SHP77 treated with DMSO at 0.1 percent for 48 hours (cell line): ENCODE measurements at regions not wholly inside any gene's neighbourhood (a gene's known extent, or its start where the extent isn't known, plus 50 kb on each side); places are given as distances from the start of the nearest gene placed in this dataset.
"Not testable (repeated sequence)": the region's sequence is repeated elsewhere in the genome, so short reads cannot be mapped to it uniquely, and the experiment has no call there.

ENCODE experiments used
- DNase-seq: peaks from one replicate; lab custom pipeline; 2025; lab: John Stamatoyannopoulos, UW

DNA sequence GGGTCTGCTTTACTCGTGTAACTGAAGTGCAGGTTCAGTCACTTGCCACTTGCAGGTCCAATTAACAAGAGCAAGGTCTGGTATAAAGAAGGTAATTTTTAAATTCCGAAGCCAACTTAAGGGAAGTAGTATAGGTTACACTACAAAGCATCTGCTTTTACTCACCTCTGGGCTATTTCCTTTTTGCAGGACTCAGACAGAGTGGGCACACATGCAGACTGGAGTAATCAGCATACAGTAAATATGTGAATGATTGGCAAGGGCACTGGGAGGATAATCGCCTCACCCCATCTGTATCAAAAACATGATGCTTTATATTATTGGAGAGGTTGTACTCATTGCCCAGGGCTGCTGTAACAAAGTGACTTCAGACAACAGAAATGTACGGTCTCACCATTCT, 160.1 kb upstream of the CDH5 start:
- no peak for DNase-seq

DNA sequence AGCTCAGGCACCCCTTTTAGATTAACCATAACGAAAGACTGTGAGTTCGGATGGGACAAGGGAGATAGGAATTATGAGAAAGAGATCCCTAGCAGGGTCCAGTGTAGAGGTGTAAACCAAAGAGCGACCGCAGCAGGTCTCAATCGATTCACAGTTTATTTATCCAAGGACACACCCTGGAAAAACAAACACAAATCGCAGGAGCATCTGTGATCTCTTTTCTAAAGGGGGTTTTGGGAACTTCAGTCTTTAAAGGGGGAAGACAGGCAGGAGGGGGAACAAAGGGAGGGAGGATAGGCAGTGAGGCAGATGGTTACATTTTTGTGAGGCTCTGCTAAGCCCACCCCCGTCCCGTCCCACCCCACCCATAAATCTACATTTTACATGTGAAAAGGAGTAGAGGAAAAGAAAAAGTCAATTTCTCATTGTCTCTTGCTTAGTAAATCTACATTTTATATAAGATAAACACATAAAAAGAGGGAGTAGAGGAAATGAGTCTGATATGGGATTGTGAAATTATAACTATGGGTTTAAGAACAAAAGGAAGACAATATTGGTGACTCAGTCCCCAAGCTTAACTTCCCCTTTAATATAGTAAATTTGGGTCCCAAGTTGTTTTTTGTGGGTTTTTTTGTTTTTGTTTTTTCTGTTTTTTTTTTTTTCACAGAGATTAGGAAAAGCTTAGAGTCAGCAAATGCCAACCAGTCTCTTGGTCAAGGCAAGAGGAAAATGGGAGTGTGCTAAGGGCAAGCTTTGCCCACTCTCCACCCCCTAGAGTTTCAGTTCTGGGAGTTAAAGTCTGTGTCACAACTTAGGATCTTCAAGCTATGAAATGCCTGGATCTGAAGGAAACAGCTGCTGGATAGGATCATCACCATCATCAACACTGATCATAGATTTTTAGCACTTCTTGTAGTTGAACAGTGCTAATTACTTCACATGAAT, 160.9 kb upstream of the CDH5 start:
- DNase-seq: no peak

DNA sequence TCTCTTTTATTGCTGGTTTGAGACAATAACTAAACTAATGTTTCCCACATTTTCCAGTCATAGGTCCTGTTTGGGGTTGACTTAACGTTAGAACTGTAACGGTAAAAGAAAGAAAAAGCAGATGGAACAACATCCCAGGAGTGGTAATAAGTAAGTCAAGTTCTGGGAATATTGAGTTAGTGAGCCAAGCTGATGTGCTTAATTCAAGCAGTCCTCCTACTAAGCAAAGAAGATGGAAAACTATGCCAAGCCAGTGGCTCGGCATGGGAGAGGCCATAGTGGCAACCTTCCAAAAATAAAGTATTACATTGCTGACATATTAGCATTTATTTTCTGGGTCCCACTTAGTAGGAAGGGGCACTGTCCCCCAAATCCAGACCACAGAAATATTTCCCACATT, 161.7 kb upstream of the CDH5 start:
- no peak for DNase-seq

DNA sequence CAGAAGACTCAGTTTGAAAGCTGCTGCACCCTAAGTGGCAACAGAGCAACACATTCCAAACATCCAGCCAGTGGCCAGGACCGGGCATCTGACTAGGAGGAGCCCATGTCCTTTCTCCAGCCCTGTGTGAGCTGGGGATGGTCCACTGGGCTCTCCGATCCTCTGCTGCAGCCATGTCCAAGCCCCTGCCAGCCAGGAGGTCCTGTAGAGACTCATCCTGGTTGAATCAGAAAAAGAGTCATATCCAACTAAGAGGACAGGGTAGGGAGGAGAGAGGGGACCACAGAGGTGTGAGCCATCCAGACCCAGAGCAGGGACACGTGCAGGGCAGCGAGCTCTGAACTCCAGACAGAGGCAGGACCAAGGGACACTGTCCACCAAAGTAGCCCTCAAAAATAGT, 163.0 kb upstream of the CDH5 start:
- DNase-seq: no peak

DNA sequence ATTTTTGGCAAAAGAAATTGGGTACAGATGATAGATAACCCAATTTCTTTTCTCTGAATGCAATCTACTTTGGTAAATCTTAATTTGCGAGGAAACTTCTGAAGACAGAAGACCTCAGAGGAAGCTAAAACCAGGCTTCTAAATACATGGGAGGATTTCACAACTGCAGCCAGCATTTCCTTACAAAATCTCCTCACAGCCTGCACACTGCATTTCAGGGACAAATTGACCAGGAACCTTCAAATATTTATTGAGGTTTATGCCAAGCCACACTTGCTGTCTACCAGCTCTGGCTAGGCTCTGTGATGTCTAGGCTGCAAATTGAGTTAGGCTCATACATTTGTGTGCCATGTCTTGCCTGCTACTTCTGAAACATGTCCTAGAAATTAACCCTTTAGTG, 167.3 kb upstream of the CDH5 start:
- no peak for DNase-seq

DNA sequence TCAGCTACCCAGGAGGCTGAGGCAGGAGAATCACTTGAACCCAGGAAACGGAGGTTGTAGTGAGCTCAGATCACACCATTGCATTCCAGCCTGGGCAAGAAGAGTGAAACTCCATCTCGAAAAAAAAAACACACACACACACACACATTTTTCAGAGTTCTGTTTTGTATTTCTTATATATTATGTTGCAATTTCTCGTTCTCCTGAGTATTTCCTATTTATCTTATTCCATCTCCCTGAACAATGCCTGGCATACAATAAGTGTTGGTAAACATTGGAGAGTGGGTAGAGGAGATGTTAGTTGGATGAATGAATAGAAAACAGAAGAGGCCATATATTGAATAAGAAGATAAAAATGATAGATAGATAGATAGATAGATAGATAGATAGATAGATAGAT, 167.8 kb upstream of the CDH5 start:
- DNase-seq: no peak

DNA sequence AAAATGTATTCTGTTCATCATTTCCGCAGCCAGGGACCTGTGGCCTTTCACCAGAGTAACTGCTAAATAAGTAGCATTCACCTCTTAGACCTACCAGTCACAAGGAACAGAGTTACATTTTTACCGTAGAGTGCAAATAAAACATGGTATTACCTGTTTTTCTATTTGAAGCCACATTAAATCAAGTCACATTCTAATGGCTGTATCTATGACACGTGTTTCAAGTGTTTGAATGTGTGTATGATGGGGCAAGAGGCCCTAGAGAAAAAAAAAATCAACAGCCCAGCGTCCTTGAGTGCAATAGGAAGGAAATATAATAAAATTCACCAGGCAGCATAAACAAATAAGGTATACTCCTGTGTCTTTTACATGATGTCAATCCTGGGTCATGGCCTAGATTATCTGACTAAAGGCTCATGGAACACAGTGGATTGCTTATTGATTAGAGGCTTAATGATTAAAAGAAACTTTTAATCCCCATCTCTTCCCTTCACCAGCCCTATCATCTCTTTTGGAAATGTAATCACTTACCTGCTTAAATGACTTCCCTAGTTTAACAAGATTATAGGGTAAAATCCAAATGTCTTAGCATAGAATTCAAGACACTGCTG, 168.7 kb upstream of the CDH5 start:
- no peak for DNase-seq

DNA sequence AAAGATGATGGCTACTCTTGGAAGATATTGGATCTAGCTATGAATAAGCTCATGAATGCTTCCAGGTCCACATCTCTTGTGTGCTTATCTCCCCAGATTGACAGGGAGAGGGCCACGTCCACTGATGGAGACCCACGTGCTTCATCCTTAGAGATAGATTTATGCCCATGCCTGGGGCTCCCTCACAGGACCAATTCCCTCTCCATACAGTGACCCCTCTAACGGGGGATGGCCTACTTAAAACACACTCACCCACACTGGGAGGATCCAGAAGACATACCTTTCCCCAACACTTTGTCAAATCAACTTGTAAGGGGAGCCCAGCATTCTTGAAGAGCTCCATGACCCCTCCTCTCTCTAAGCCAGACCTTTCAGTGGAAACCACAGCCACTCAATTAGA, 169.7 kb upstream of the CDH5 start:
- DNase-seq: no peak

DNA sequence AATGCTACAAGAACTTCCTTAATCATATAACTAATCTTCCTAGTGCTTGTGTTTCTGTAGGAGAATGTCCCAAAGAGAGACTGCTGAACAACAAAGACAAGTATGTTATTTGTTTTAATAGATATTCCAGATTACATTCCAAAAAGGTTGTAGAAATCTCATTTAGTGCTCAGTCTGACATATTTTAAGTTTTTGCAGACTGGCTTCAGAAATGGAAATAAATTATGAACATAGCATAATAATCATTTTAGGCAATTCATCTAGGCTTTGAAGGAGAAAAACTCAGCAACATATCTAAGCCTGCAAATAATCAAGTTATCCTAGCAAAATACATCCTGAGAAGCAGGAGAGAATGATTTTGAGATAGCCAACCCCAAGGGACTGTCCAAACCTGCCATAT, 171.6 kb upstream of the CDH5 start:
- no peak for DNase-seq

DNA sequence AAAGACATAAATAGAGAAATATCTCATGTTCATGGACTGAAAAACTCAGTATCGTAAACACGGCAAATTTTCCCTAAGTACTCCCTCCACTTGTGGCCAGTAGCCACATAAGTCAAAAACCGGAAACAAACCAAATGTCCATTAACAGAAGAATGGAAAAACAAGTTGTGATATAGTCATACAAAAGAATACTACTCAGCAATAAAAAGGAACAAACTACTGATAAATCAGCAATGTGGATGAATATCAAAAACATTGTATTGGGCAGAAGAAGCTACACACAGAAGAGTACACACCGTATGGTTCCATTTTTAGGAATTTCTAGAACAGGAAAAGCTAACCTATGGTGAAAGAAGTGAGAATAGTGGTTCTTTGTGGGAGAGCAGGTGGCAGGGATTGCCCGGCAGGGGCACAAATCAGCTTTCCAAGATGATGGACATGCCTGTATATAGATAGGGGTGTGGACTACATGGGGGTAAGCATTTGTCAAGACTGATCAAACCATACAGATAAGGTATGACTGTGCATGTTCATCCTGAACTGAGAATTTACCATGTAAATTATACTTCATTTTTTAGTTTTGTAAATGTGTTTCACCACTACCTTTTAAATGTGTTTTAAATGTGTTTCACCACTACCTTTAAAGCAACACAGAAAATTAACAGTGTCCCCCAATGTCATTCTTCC, 172.8 kb upstream of the CDH5 start:
- no peak for DNase-seq

DNA sequence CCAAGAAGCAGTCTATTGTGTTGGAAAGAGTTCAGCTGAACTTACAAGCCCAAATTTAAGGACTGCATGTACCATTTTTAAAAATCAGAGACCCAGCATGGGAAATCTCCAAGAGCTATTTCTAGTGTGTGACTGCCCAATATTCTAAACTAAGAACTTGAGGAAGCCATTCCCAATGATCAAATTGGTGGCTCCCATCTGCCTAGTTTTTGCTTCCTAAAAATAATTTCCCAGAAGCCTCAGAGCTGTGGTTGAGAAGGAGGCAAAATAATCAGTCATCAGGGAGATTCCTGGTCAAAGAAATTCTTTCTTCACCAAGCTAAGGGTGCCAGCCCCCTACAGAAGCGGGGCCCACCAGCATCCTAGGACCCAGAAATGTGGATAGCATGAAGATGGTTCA, 176.1 kb upstream of the CDH5 start:
- no peak for DNase-seq

DNA sequence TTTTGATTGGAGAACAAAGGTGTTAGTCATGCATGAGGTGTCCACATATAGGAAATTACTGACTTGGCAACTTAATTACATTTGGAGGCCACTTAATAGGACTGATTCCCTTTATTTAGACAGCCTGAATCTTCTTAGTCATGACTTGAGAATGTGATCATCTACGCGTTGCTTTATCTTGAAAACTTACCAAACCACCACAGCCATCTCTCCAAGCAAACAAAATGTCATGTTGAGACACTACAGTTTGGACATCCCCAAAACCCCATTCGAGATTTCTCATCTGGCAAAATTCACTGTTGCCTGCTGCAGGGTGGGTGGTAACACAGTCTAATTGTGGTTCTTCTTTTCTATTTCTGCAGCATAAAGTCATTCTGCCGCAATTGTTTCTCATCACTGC, 176.5 kb upstream of the CDH5 start:
- DNase-seq: no peak

DNA sequence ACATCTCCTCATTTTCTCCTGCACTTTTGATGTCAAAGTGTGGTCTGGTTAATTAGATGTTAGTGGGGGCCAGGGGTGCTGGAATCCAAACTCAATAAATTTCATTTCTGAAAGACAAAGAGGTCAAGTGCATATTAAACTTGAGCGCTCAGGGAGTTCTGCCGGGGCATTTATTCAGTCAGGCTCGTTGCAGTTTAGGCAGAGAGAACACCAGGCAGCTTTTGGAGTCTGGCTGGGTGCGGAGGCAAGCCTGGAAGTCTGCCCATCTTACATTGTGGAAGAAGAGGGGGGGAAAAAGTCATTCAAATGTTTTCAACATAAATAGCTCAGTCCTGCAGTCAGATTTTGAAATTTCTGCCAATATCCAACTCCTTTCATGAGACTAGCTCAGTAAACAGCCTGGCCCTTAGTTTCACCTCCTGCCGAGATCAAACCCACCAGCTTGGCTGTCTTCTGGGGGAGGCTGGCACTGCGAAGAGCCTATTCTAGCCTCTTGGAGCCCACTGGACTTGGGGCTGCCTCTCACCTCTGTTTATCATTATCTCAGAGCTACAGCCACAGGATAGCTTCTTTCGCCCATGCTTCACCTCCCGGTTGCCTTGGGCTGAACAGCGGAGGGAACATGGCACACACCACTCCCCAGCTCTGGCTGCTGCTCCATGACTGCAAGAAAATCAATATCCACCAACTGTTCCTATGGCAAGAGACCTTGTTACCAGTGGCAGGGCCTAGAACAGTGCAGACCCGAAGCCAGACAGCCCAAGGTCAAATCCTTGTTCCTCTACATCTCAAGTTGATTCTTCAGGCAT, 177.4 kb upstream of the CDH5 start:
- DNase-seq: no peak

DNA sequence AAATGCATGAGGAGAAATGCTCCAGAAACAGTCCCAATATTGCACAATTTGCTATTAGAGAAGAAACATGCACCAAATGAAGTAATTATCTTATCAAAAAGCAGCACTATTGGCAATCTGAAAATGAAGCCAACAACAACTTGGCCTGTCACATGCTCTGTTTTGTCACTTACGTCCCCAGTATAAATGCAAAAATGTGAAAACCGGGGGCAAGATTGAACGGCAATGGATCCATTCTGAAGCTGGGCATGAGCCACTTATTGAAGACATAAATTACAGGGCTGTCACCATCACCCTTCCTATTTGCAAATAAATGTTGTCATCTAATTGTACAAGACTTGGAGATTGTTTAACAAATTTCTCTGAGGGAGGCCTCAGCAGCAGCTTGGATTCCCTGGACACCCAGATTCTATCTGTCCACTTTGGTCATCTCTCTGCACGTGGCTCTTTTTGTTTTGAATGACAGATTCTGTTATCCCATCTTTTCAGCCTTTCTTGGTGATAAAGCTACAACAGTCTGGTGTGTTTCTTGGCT, 180.2 kb upstream of the CDH5 start:
- DNase-seq: no peak

DNA sequence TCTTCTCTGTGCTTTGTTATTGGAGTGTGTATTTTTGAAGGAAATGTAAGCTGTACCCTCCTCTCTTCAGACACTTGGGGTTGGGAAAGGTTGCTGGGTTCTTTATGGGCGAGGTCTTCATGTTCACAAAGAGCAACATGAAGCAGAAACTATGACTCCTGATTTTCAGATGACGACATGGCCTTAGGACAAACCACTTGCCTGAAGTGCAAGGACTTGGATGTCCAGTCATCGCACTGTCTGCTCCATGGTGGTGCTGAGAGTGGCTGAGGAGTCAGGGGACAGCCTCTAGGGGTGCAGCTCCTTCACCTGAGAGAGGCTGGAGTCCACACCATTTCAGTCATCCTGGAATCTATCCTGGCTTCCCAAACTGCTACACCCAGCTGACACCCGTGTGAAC, 183.9 kb upstream of the CDH5 start:
- DNase-seq: no peak

DNA sequence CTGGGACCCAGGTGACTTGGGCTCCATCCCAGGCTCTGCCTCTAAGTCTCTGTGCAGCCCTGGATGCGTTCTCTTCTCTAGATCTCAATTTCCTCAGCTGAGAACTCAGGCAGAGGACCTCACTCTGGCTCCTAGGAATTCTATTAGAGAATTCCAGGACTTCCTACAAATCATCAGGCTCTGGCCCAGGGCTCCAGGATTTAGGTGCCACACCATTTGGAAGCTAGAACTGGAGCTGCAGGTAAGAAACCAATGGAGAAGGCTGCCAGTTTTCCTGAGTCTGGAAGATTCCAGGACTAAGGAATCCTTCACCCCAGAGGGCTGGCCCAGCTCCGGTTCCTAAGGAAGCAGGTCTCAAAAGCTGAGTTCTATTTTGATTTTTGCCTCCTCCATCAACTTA, 189.8 kb upstream of the CDH5 start:
- DNase-seq: no peak

DNA sequence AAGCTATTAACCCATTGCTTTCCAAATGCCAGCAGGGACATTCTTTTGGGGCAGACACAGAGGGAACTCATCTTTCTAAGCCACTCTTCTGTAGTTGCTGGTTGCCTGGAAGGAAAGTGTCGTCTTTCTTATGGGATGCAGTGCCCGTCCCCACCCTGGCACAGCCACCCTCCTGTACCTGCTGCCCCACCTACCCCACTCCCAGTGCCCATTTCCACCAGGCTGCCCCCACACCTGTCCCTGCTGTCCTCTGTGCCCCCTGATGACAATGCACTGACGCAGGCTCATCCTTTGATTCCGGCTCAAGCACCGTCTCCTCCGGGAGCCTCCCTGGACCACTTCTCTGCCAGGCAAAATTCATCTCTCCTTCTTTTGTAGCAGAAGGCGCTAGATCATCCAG, 190.4 kb upstream of the CDH5 start:
- DNase-seq: no peak

DNA sequence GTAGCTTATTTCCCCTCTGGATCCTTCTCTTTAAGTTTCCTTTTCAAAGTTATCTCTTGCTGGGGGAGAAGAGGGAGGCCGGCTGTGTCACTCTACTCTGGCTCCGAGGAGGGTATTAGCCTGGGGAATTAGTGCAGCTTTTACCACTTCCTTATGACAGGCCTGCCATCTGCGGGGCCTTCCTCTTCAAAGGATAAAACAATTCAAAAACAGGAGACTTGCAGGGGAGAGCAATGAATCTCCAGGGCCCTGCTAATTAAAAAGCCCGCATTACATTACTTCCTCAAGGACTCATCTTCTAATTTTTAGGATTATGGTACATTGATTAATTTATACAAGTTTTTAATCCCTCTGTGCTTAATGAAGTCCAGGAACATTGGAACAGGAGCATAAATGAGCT, 190.9 kb upstream of the CDH5 start:
- DNase-seq: no peak

DNA sequence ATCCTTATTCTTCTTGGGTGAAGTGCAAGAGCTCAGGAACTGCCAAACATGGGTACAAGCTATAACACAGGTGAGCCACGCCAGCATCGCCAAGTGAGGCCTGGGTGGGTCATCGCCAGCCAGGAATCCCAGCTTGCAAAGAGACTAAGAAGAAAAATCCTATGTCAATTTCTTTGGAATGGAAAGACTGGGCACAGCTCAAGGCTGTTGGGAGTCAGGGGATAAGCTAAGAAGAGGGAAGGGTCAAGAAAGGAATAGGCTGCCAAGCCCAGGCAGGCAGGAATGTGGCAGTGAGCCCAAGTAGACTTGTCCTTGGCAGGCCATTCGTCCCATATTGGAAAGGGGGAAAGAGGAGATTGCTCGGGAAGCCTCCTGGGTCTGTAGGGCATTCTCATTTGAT, 191.4 kb upstream of the CDH5 start:
- DNase-seq: no peak

DNA sequence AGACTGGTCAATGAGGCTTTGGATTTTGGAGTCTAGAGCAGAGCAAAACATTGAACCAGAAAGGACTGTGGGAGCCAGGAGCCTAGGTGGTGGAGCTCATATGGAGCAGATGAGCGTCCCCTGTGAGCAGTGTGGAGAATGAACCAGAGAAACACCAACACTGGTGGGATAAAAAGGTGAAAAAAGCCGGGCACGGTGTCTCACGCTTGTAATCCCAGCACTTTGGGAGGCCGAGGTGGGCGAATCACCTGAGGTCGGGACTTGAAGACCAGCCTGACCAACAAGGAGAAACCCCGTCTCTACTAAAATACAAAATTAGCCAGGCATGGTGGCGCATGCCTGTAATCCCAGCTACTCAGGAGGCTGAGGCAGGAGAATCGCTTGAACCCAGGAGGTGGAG, 192.7 kb upstream of the CDH5 start:
- DNase-seq: not testable (repeated sequence)

DNA sequence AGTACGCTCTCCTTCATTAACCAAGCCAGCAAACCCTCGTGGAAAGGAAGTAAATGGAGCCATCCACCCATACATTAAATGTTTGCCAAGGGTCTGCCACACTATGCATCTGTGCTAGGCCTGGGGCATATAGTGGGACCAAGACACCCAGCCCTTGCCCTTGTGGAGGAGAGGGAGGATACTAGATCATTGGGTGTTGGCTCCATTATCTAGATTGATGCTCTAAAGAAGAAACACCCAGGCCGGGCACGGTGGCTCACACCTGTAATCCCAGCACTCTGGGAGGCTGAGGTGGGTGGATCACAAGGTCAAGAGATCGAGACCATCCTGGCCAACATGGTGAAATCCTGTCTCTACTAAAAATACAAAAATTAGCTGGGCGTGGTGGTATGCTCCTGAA, 193.3 kb upstream of the CDH5 start:
- DNase-seq: not testable (repeated sequence)

DNA sequence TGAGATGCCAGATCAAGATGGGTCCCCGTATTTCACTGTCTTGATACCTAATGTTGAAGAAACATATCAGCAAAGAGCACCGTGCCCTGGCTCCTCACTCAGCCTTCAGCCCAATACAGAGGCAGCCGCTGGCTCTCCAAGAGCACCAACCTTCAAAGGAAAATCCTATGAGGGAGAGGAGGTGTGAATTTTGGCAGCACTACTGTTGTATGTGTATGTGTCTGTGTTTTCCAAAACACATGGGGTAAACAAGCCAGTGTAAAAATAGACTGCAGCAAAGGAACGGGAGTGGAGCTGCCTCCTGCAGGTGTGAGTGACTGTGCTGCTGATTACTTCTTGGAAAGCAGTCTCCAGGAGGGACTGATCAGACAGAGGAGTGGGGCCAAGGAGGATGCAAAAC, 194.0 kb upstream of the CDH5 start:
- no peak for DNase-seq
